Calu3 (cell line): ENCODE measurements at regions not wholly inside any gene's neighbourhood (a gene's known extent, or its start where the extent isn't known, plus 50 kb on each side); places are given as distances from the start of the nearest gene placed in this dataset.

Source experiments
- BruUV-seq: library from RNA; stranded (reverse); fragments of 400-500 nt; replicated peaks from 2 replicates; lab custom pipeline; 2021; lab: Mats Ljungman, UMichigan
- CTCF ChIA-PET: fragments of 300-600 bp; sonication (Branson Sonifier 250); formaldehyde crosslinking; loops from one replicate; lab custom pipeline; 2022; ENCODE audit warnings: antibody characterized with exemption; lab: Charles Lee
- DNase-seq: peaks from one replicate; pipeline ENCODE4 v3.0.0; 2022
- H3K27ac Mint-ChIP-seq: one replicate; pipeline ENCODE4 v1.8.0; 2022; ENCODE audit warnings: mixed read lengths; ENCODE audit not compliant: unreplicated experiment
- H3K27me3 Mint-ChIP-seq: one replicate; pipeline ENCODE4 v1.8.0; 2022; ENCODE audit warnings: mixed read lengths; ENCODE audit not compliant: unreplicated experiment
- H3K36me3 Mint-ChIP-seq: one replicate; pipeline ENCODE4 v1.8.0; 2022; ENCODE audit warnings: mild to moderate bottlenecking, moderate library complexity, mixed read lengths; ENCODE audit not compliant: insufficient read depth, unreplicated experiment
- H3K4me1 Mint-ChIP-seq: one replicate; pipeline ENCODE4 v1.8.0; 2022; ENCODE audit warnings: mild to moderate bottlenecking, low read depth, mixed read lengths; ENCODE audit not compliant: unreplicated experiment
- H3K4me3 Mint-ChIP-seq: one replicate; pipeline ENCODE4 v1.8.0; 2022; ENCODE audit warnings: mild to moderate bottlenecking, low read depth, moderate library complexity, mixed read lengths; ENCODE audit not compliant: unreplicated experiment
- H3K9me3 Mint-ChIP-seq: one replicate; pipeline ENCODE4 v1.8.0; 2022; ENCODE audit warnings: low read depth, mixed read lengths; ENCODE audit not compliant: unreplicated experiment
- CTCF ChIP-seq: fragments of 200-600 bp; IDR thresholded peaks from one replicate; pipeline ENCODE4 v1.8.0; 2022; ENCODE audit warnings: antibody characterized with exemption; ENCODE audit not compliant: unreplicated experiment
- intact Hi-C: fragments of 100-400 bp; cut with micrococcal nuclease; formaldehyde crosslinking; loops from one replicate; pipeline ENCODE4 v1.10.0; 2022; ENCODE audit not compliant: unreplicated experiment

- no TSS peak for BruUV-seq
- no peak for DNase-seq
- CTCF ChIA-PET, result no interaction called here
- H3K27ac Mint-ChIP-seq, result no peak overlapping the region
- H3K36me3 Mint-ChIP-seq, result no peaks in the 10 kb centered on the region
- no peaks in the 10 kb centered on the region for H3K4me1 Mint-ChIP-seq
- intact Hi-C loops, result no loop called here
- H3K9me3 Mint-ChIP-seq, result peaks cover 2% of the 10 kb centered on the region
- TF ChIP-seq CTCF, result no peak
- H3K27me3 Mint-ChIP-seq, result peaks cover 8% of the 10 kb centered on the region
- H3K4me3 Mint-ChIP-seq, result no peak overlapping the region
Measured at GRCh38 chr3:181081930-181082329, 92.4 kb upstream of the DNAJC19 start.

- no TSS peak for BruUV-seq
- no peak for DNase-seq
- H3K9me3 Mint-ChIP-seq, result peaks cover 7% of the 10 kb centered on the region
- CTCF ChIA-PET, result no interaction called here
- H3K27me3 Mint-ChIP-seq, result peaks cover 23% of the 10 kb centered on the region
- no peak for TF ChIP-seq CTCF
- no peak overlapping the region for H3K27ac Mint-ChIP-seq
- intact Hi-C loops, result no loop called here
- no peaks in the 10 kb centered on the region for H3K36me3 Mint-ChIP-seq
- H3K4me3 Mint-ChIP-seq, result no peak overlapping the region
- H3K4me1 Mint-ChIP-seq, result no peaks in the 10 kb centered on the region
Measured at GRCh38 chr3:181076558-181076957, 87.0 kb upstream of the DNAJC19 start.

- TF ChIP-seq CTCF, result no peak
- H3K4me3 Mint-ChIP-seq, result no peak overlapping the region
- H3K4me1 Mint-ChIP-seq, result no peaks in the 10 kb centered on the region
- H3K36me3 Mint-ChIP-seq, result no peaks in the 10 kb centered on the region
- intact Hi-C loops, result no loop called here
- CTCF ChIA-PET, result no interaction called here
- no peak overlapping the region for H3K27ac Mint-ChIP-seq
- H3K9me3 Mint-ChIP-seq, result peaks cover 7% of the 10 kb centered on the region
- no TSS peak for BruUV-seq
- peaks cover 25% of the 10 kb centered on the region for H3K27me3 Mint-ChIP-seq
- DNase-seq, result no peak
Measured at GRCh38 chr3:181075098-181075497, 85.6 kb upstream of the DNAJC19 start.

- CTCF ChIA-PET, result interaction anchor here (0.9 kb wide), 1 partner anchor 138 kb away, joined by 5 read pairs; no protein-coding TSS in a partner anchor
- intact Hi-C loops, result no loop called here
- BruUV-seq, result no TSS peak
- no peak for TF ChIP-seq CTCF
- no peaks in the 10 kb centered on the region for H3K36me3 Mint-ChIP-seq
- DNase-seq, result no peak
- H3K4me1 Mint-ChIP-seq, result no peaks in the 10 kb centered on the region
- H3K4me3 Mint-ChIP-seq, result no peak overlapping the region
- peaks cover 1% of the 10 kb centered on the region for H3K27me3 Mint-ChIP-seq
- H3K27ac Mint-ChIP-seq, result no peak overlapping the region
- no peaks in the 10 kb centered on the region for H3K9me3 Mint-ChIP-seq
Measured at GRCh38 chr3:181066143-181067087, 76.9 kb upstream of the DNAJC19 start.
